ENCODE measurements at regions not wholly inside any gene's neighbourhood (a gene's known extent, or its start where the extent isn't known, plus 50 kb on each side); places are given as distances from the start of the nearest gene placed in this dataset.

DNA sequence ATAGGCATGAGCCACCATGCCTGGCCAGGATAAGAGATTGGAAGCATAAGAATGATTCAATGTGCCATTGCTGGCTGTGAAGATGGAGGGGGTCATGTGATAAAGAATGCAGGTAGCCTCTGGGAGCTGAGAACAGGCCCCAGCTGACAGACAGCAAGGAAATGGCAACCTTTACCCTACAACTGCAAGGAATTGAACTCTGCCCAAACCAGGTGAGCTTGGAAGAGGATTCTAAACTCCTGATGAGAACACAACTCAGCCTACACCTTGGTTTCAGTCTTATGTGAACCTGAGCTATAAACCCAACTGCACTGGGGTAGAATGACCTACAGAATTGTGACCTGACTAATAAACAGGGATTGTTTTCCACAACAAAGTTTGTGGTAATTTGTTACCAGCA, 82.0 kb upstream of the AKIRIN2 start:
- no peak for TF ChIP-seq EZH2phosphoT487 (IDR thresholded peaks at IDR 0.05; ENCODE audit: insufficient read depth, low read depth)
- no peak for TF ChIP-seq EZH2 (IDR thresholded peaks at IDR 0.05; ENCODE audit: insufficient read depth, poor library complexity, severe bottlenecking)

All from GM23248 (cell line).